Ovary (tissue), 3 donors: ENCODE measurements at regions not wholly inside any gene's neighbourhood (a gene's known extent, or its start where the extent isn't known, plus 50 kb on each side); places are given as distances from the start of the nearest gene placed in this dataset.

Experiments
- CTCF ChIP-seq, 3 donors: fragments of 450-650 bp in 2 of 3; fragments of 200-600 bp in 1 of 3; IDR thresholded peaks; one replicate each; pipeline versions ENCODE4 v1.5.1 to v1.8.0; 2016 to 2022; ENCODE audit warnings: antibody characterized with exemption in 3 of 3, mild to moderate bottlenecking in 1 of 3
- EP300 ChIP-seq: sonication (generic); formaldehyde crosslinking; IDR thresholded peaks from one replicate; pipeline ENCODE4 v1.6.1; 2017; ENCODE audit warnings: antibody characterized with exemption
- donor health status: DM: no; HTN: no; CAD: no.

- TF ChIP-seq CTCF (IDR thresholded peaks at IDR 0.05) (no peak), EP300 (no peak)
Measured at GRCh38 chr14:98297567-98297966, 974.4 kb downstream of the BCL11B start.
